Amygdala (tissue), 56 donors: ENCODE measurements at regions not wholly inside any gene's neighbourhood (a gene's known extent, or its start where the extent isn't known, plus 50 kb on each side); places are given as distances from the start of the nearest gene placed in this dataset.

Experiments used
- DNase-seq, 56 donors: peaks; one replicate each; lab custom pipeline; 2025; lab: John Stamatoyannopoulos, UW

GRCh38 chr9:1461812-1462211 is 411.7 kb downstream of the DMRT2 start:
- DNase-seq: no peak

GRCh38 chr9:1462626-1463308 is 412.6 kb downstream of the DMRT2 start:
- DNase-seq: no peak

- no peak for DNase-seq
Measured at GRCh38 chr9:1469996-1470395, 419.8 kb downstream of the DMRT2 start.

- no peak for DNase-seq
Measured at GRCh38 chr9:1473956-1474634, 423.9 kb downstream of the DMRT2 start.

GRCh38 chr9:1474671-1475070 is 424.5 kb downstream of the DMRT2 start:
- no peak for DNase-seq

GRCh38 chr9:1490341-1491232 is 440.4 kb downstream of the DMRT2 start:
- no peak for DNase-seq

- no peak for DNase-seq
Measured at GRCh38 chr9:1492156-1492555, 442.0 kb downstream of the DMRT2 start.

GRCh38 chr9:1495282-1496030 is 445.3 kb downstream of the DMRT2 start:
- DNase-seq: no peak

GRCh38 chr9:1505489-1505888 is 455.3 kb downstream of the DMRT2 start:
- no peak for DNase-seq

- no peak for DNase-seq
Measured at GRCh38 chr9:1510712-1511111, 460.6 kb downstream of the DMRT2 start.

GRCh38 chr9:1513105-1513504 is 462.9 kb downstream of the DMRT2 start:
- no peak for DNase-seq

GRCh38 chr9:1514250-1514649 is 464.1 kb downstream of the DMRT2 start:
- DNase-seq: no peak

GRCh38 chr9:1514776-1515363 is 464.7 kb downstream of the DMRT2 start:
- no peak for DNase-seq

- no peak for DNase-seq
Measured at GRCh38 chr9:1515557-1515956, 465.4 kb downstream of the DMRT2 start.

- no peak for DNase-seq
Measured at GRCh38 chr9:1521547-1521946, 471.4 kb downstream of the DMRT2 start.

GRCh38 chr9:1522219-1522767 is 472.1 kb downstream of the DMRT2 start:
- DNase-seq: no peak

GRCh38 chr9:1528456-1528855 is 478.3 kb downstream of the DMRT2 start:
- no peak for DNase-seq

- no peak for DNase-seq
Measured at GRCh38 chr9:1530696-1531095, 480.5 kb downstream of the DMRT2 start.

- no peak for DNase-seq
Measured at GRCh38 chr9:1531424-1531823, 481.3 kb downstream of the DMRT2 start.

- no peak for DNase-seq
Measured at GRCh38 chr9:1532171-1532570, 482.0 kb downstream of the DMRT2 start.
